SK-N-MC (cell line): ENCODE measurements at regions not wholly inside any gene's neighbourhood (a gene's known extent, or its start where the extent isn't known, plus 50 kb on each side); places are given as distances from the start of the nearest gene placed in this dataset.

Experiments used
- DNase-seq: peaks from one replicate; pipeline ENCODE4 v3.0.0-alpha.2; 2011; ENCODE audit warnings: low read depth, low spot score
- H3K27ac ChIP-seq: fragments of 200-600 bp; sonication (generic); 2 replicates; pipeline ENCODE4 v1.5.1; 2016; ENCODE audit warnings: mixed run types
- H3K36me3 ChIP-seq: fragments of 200-600 bp; sonication (generic); 2 replicates; pipeline ENCODE4 v1.6.1; 2017; ENCODE audit warnings: antibody characterized with exemption, low read length, mixed read lengths; ENCODE audit not compliant: insufficient read depth
- H3K4me3 ChIP-seq: fragments of 200-600 bp; sonication (generic); 2 replicates; pipeline ENCODE4 v1.5.1; 2016
- H3K9ac ChIP-seq: fragments of 200-600 bp; sonication (generic); 2 replicates; pipeline ENCODE4 v1.8.0; 2017; ENCODE audit warnings: mixed run types, mixed read lengths; ENCODE audit not compliant: insufficient read length
- H3K9me3 ChIP-seq: fragments of 200-600 bp; sonication (generic); 2 replicates; pipeline ENCODE4 v1.6.1; 2017; ENCODE audit warnings: low read depth, mild to moderate bottlenecking, antibody characterized with exemption, low read length, moderate library complexity, mixed read lengths
- EZH2 ChIP-seq: fragments of 200-600 bp; sonication (generic); IDR thresholded peaks from one replicate; pipeline ENCODE4 v1.6.1; 2017; ENCODE audit warnings: antibody characterized with exemption
- FOXP2 ChIP-seq: optimal IDR thresholded peaks from 2 replicates; pipeline ENCODE3; 2011; ENCODE audit warnings: mild to moderate bottlenecking, moderate library complexity; ENCODE audit not compliant: insufficient read depth; ENCODE audit errors: extremely low read length, control extremely low read depth
- POLR2AphosphoS5 ChIP-seq: IDR thresholded peaks from 2 replicates; pipeline ENCODE4 v1.6.1; 2012; ENCODE audit warnings: mild to moderate bottlenecking, low read depth, low read length, borderline replicate concordance

DNA sequence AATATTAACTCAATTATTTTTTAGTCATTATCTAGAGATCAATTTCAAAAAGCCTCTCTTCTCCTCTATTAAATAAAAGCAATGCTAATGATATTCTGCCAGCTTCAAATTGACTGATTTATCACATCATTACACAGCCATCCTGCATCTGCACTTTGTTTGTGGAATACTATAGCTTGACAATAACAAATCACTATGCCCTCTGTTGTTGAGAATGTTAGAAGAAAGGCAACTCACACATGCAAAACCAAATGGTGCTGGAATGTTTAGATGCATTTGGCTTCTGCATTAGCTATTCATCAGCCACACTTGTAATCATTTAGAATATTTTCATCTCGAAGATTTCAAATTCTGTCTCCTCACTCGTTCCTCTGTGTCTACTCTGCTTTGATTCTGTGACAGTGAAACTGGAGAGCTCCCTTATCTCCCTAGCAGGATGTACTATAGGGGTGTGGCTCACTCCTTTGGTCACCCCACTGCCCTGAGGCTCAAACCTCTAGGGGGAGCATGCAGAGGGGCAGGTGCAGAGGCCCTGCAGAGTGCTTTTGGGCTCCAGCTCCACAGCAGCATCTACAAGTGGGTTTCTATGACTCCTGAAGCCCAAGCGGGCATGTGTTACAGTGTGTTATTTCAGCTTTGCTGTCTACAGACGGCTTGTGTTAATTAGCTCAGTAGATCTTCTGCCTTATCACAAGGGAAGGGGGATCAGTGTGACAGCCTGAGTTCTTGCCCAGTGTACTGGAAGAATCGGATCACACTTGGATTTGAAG is 454.1 kb upstream of the BCHE start:
- H3K27ac ChIP-seq: no peak overlapping the region
- H3K4me3 ChIP-seq: no peak overlapping the region
- H3K9ac ChIP-seq: no peak overlapping the region
- no peaks in the 10 kb centered on the region for H3K36me3 ChIP-seq
- H3K9me3 ChIP-seq: no peaks in the 10 kb centered on the region
- no peak for DNase-seq
- TF ChIP-seq POLR2AphosphoS5 (no peak), FOXP2 (no peak), EZH2 (no peak)

DNA sequence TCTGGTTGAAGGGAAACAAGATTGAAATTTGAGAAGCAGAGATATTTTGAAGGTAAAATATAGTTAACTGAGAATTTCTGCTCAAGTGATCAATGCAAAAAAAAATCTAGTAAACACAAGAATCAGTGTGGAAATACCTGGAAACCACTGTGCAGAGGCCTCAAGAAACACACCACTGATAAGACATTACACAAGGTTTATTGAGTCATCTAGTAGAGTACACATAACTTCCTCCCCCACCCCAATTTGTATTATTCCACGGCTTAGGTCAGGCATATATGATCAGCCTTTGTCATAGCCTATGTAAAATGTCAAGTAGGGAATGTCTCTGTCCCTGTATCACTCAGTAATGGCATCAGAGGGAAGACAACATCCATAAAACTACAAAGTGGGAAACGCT is 447.8 kb upstream of the BCHE start:
- no peak for DNase-seq
- TF ChIP-seq EZH2 (no peak), FOXP2 (no peak), POLR2AphosphoS5 (no peak)
- Histone ChIP-seq H3K9me3 (no peaks in the 10 kb centered on the region), H3K4me3 (no peak overlapping the region), H3K36me3 (no peaks in the 10 kb centered on the region), H3K27ac (no peak overlapping the region), H3K9ac (no peak overlapping the region)

DNA sequence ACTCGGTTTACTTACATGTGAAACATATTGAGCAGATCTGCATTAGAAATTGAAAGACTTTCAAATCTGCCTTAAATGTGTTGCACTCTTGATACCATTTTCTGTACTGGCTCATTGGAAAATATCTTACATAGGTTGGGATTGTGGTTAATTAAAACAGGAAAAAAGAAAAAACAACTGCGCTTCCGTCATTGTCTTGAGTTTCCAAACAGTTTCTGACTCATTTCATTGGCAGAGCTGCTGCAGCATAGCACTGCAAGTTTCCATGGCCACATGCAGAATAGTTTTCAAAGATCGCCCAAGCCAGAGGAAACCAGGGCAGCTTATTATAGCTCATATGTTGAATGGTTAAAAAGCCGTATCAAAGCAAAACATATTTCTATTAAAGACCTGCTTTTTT is 446.6 kb upstream of the BCHE start:
- H3K27ac ChIP-seq: no peak overlapping the region
- no peak overlapping the region for H3K4me3 ChIP-seq
- no peaks in the 10 kb centered on the region for H3K36me3 ChIP-seq
- TF ChIP-seq EZH2 (no peak), POLR2AphosphoS5 (no peak), FOXP2 (no peak)
- no peak overlapping the region for H3K9ac ChIP-seq
- DNase-seq: no peak
- H3K9me3 ChIP-seq: no peaks in the 10 kb centered on the region

DNA sequence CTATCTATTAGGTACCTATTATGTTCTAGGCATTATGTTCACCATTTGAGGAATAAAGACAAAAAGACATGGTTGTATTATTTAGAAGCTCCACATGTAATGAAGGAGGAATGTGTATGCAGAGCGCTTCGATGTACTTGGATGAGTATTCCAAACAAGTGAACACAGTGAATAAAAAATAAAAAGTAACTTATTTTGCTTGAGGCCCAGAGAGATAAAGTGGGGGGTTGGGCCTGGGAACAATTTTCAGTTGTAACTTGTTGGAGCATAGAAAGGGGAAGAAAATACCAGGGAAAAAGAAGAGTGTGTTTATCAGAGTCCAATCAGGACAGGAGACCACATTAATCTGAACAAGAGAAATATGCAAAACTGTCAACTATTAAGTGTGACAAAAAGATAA is 445.7 kb upstream of the BCHE start:
- Histone ChIP-seq H3K9me3 (no peaks in the 10 kb centered on the region), H3K27ac (no peak overlapping the region), H3K36me3 (no peaks in the 10 kb centered on the region), H3K4me3 (no peak overlapping the region), H3K9ac (no peak overlapping the region)
- DNase-seq: no peak
- no peak for TF ChIP-seq EZH2
- TF ChIP-seq POLR2AphosphoS5: no peak
- TF ChIP-seq FOXP2: no peak

DNA sequence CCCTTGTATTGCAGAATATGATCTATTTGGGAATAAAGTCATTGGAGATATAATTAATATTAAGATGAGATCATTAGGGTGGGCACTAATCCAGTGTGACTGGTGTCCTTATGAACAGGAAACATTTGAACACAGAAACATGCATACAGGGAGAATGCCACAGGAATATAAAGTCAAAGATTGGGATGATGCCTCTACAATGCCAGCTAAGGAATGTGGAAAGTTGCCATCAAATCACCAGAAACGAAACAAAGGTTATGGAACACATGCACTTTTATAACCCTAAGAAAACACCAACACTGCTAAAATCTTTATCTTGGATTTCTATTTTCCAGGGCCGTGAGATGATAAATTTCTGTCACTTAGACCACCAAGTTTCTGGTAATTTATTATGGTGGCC is 442.4 kb upstream of the BCHE start:
- Histone ChIP-seq H3K9me3 (no peaks in the 10 kb centered on the region), H3K36me3 (no peaks in the 10 kb centered on the region)
- TF ChIP-seq EZH2 (no peak), FOXP2 (no peak), POLR2AphosphoS5 (no peak)

DNA sequence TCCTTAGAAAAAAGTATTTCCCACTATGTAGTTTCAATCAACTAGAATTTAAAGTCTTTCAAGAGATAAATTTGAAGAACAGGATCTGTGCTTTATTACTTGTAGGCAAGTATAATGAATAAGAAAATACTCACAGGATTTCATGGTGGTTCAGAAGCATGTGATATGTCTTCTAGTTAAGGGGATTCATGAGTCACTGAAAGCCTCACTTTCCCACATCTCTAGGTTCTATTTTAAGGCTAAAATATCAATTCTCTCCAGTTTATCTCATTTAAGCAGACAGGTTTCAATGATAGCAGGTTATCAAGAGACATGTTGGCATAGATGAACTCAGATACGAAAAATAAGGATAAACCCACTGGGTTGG is 437.8 kb upstream of the BCHE start:
- H3K36me3 ChIP-seq: no peaks in the 10 kb centered on the region
- TF ChIP-seq EZH2 (no peak), POLR2AphosphoS5 (no peak), FOXP2 (no peak)
- no peak overlapping the region for H3K9ac ChIP-seq
- 0 out of 2 replicates have a peak overlapping the region, but pooled peaks have one; percentile 11 for H3K27ac ChIP-seq
- H3K4me3 ChIP-seq: no peak overlapping the region
- DNase-seq: no peak
- no peaks in the 10 kb centered on the region for H3K9me3 ChIP-seq

More for the DNA sequence above, 442.4 kb upstream of the BCHE start:
- DNase-seq: no peak
- no peak overlapping the region for H3K9ac ChIP-seq
- H3K4me3 ChIP-seq: no peak overlapping the region
- no peak overlapping the region for H3K27ac ChIP-seq

DNA sequence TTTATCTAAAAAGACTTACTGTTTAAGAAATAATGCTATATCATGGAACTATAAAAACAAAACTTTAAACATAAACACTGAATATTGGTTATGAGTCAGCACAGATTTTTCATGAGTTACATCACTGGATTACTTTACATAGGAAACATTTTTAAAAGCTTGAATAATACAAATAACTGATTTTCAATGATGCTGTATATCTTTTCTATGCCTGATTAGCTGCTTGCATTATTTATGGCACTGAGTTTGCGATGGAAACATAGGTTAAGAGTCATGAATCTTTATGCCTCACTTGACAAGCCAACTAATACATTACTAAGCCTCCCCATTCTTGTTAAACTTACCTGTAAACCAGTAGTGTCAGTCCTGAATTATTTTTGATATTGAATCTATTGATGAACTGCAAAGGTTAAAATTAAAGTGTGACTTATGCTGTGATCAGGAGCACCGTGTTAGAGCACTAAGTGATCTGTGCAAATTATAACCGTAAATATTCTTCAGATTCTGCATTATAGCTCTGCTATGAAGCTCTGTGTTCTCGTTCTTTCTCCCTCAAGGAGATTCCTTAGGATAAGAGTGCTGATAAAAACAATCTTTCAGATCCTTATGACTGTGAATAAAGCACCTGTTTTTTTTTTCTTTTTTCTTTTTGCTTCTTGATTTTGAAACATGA is 437.3 kb upstream of the BCHE start:
- Histone ChIP-seq H3K27ac (peak overlapping the region; percentile 11; the same call in 1 of the 2 replicates), H3K36me3 (no peaks in the 10 kb centered on the region), H3K4me3 (no peak overlapping the region), H3K9me3 (no peaks in the 10 kb centered on the region), H3K9ac (no peak overlapping the region)
- DNase-seq: no peak
- TF ChIP-seq EZH2 (no peak), POLR2AphosphoS5 (no peak), FOXP2 (no peak)

DNA sequence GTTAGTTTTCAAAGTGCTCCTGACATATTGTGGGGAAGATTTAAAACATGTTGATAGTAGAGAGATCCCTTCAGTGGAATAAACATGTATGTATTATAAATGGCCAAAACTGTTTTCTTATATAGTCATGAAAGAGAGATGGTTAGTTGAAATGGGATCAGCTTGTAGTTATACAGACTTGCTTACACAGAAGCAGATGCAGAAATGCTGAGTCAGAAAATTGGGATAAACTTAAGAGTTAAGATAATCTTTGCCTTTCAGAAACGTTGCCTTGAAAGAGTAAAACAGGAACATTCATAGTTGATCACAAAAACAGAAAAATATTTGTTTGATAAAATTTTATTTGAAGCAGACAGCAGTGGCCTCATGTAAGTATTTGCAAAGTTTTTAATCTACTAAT is 433.2 kb upstream of the BCHE start:
- H3K27ac ChIP-seq: no peak overlapping the region
- no peak overlapping the region for H3K4me3 ChIP-seq
- no peak overlapping the region for H3K9ac ChIP-seq
- H3K9me3 ChIP-seq: no peaks in the 10 kb centered on the region
- DNase-seq: no peak
- no peaks in the 10 kb centered on the region for H3K36me3 ChIP-seq
- TF ChIP-seq EZH2 (no peak), POLR2AphosphoS5 (no peak), FOXP2 (no peak)
